Activated CD8-positive, alpha-beta memory T cell treated with anti-CD3 and anti-CD28 coated beads, Interleukin-2, amount 10 ng/mL, durations not matched to agents 7 days and 5 days (primary cell): ENCODE measurements at regions not wholly inside any gene's neighbourhood (a gene's known extent, or its start where the extent isn't known, plus 50 kb on each side); places are given as distances from the start of the nearest gene placed in this dataset.

ENCODE experiments used
- ATAC-seq: fragments of 150-1000 bp; cut with Tn5 transposase; one replicate; pipeline ENCODE4 v1.10.0; 2021; ENCODE audit warnings: moderate library complexity
- CTCF ChIA-PET: fragments of 350-600 bp; sonication (Branson Sonifier 250); formaldehyde crosslinking; loops from one replicate; lab custom pipeline; 2021; ENCODE audit warnings: antibody characterized with exemption; lab: Charles Lee
- DNase-seq: peaks from one replicate; pipeline ENCODE4 v3.0.0-alpha.2; 2020
- H3K27ac Mint-ChIP-seq: one replicate; pipeline ENCODE4 v1.8.0; 2021; ENCODE audit warnings: mild to moderate bottlenecking, mixed read lengths
- H3K27me3 Mint-ChIP-seq: one replicate; pipeline ENCODE4 v1.8.0; 2021; ENCODE audit warnings: mixed read lengths
- H3K36me3 Mint-ChIP-seq: one replicate; pipeline ENCODE4 v1.8.0; 2021; ENCODE audit warnings: mild to moderate bottlenecking, mixed read lengths
- H3K4me1 Mint-ChIP-seq: one replicate; pipeline ENCODE4 v1.8.0; 2021; ENCODE audit warnings: mixed read lengths
- H3K4me3 Mint-ChIP-seq: one replicate; pipeline ENCODE4 v1.8.0; 2021; ENCODE audit warnings: mild to moderate bottlenecking, moderate library complexity, mixed read lengths
- H3K9me3 Mint-ChIP-seq: one replicate; pipeline ENCODE4 v1.8.0; 2022; ENCODE audit warnings: low read depth, mixed read lengths

- no peaks in the 10 kb centered on the region for H3K4me1 Mint-ChIP-seq
- H3K27ac Mint-ChIP-seq: no peak overlapping the region
- H3K36me3 Mint-ChIP-seq: no peaks in the 10 kb centered on the region
- no peak for ATAC-seq
- H3K4me3 Mint-ChIP-seq: no peak overlapping the region
- H3K27me3 Mint-ChIP-seq: peaks cover 4% of the 10 kb centered on the region
- no peak for DNase-seq
- no peaks in the 10 kb centered on the region for H3K9me3 Mint-ChIP-seq
- CTCF ChIA-PET: no interaction called here
These were observed 459.2 kb downstream of the TSHZ3 start for GRCh38 chr19:30890033-30890432.

DNA sequence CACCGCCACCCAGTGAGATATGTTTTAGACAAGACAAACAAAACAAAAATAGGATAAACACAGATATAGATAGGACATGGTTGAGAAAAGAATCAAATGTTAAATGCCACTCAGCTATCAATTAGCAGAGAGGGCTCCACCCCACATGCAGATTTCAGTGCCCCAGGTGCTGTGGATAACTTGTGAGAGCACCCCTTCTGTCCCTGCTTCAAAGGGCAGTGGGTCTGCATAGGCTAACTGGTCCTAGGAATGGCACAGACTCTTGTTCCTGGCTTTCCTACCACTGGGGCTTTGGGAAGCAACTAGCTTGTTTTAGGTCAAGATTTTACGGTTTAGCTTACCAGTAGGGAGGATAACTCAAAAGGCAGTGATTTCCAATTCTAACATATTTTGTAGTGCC lies 460.3 kb downstream of the TSHZ3 start:
- Mint-ChIP-seq H3K9me3 (no peaks in the 10 kb centered on the region), H3K27ac (no peak overlapping the region), H3K4me1 (no peaks in the 10 kb centered on the region), H3K4me3 (no peak overlapping the region), H3K27me3 (peaks cover 4% of the 10 kb centered on the region), H3K36me3 (no peaks in the 10 kb centered on the region)
- no peak for DNase-seq
- no peak for ATAC-seq
- CTCF ChIA-PET: no interaction called here

- Mint-ChIP-seq H3K36me3 (no peaks in the 10 kb centered on the region), H3K4me3 (no peak overlapping the region), H3K4me1 (no peaks in the 10 kb centered on the region), H3K9me3 (no peaks in the 10 kb centered on the region), H3K27ac (no peak overlapping the region), H3K27me3 (peaks cover 4% of the 10 kb centered on the region)
- DNase-seq (no peak), ATAC-seq (no peak)
- CTCF ChIA-PET: no interaction called here
These were observed 462.2 kb downstream of the TSHZ3 start for GRCh38 chr19:30887042-30887441.

DNA sequence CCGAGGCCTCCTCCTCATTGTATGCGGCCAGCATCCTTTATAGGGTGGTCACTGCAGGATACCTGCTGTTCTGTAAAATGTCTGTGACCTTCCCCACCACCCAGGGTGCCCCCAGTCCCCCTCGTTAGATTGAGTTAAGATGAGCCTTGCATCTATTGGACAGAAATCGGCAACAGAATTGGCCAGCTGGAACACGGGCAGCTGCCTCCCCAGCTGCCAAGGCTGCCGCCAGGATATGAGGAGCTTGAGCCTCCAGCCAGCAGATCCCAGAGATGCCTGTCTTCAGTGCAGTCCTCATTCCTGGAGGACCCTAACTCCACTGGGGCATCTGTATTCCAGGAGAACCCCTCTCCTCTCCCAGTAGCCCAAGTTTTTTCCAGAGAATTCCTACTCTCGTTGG lies 463.0 kb downstream of the TSHZ3 start:
- H3K27ac Mint-ChIP-seq: no peak overlapping the region
- no peaks in the 10 kb centered on the region for H3K9me3 Mint-ChIP-seq
- H3K4me1 Mint-ChIP-seq: no peaks in the 10 kb centered on the region
- ATAC-seq (no peak), DNase-seq (no peak)
- peaks cover 4% of the 10 kb centered on the region for H3K27me3 Mint-ChIP-seq
- H3K4me3 Mint-ChIP-seq: no peak overlapping the region
- CTCF ChIA-PET: no interaction called here
- no peaks in the 10 kb centered on the region for H3K36me3 Mint-ChIP-seq

- Mint-ChIP-seq H3K4me3 (no peak overlapping the region), H3K36me3 (no peaks in the 10 kb centered on the region), H3K27ac (no peak overlapping the region), H3K9me3 (no peaks in the 10 kb centered on the region), H3K27me3 (no peaks in the 10 kb centered on the region), H3K4me1 (no peaks in the 10 kb centered on the region)
- no peak for DNase-seq
- ATAC-seq: no peak
- CTCF ChIA-PET: no interaction called here
These were observed 465.0 kb downstream of the TSHZ3 start for GRCh38 chr19:30884146-30884812.

DNA sequence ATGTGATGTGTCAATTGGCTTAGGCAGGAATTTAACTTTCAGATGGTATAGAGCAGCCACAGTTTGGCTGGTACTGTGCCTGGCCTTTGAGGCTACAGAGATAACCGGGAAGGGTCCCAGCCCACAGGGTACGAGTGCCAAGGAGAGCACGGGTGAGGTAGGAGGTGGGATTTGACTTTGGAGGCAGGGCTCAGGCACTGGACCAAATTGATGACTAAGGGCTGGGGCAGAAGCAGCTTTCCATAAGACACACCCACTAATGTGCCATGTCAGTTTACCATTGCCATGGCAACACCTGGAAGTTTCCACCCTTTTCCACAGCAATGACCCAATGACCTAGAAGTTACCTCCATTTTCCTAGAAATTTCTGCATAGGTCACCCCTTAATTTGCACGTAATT lies 466.2 kb downstream of the TSHZ3 start:
- ATAC-seq (no peak), DNase-seq (no peak)
- Mint-ChIP-seq H3K27ac (no peak overlapping the region), H3K27me3 (no peaks in the 10 kb centered on the region), H3K4me3 (no peak overlapping the region), H3K9me3 (no peaks in the 10 kb centered on the region), H3K36me3 (no peaks in the 10 kb centered on the region), H3K4me1 (no peaks in the 10 kb centered on the region)
- CTCF ChIA-PET: interaction anchor here (0.7 kb wide), 1 partner anchor 566 kb away, joined by 4 read pairs; no protein-coding TSS in a partner anchor

DNA sequence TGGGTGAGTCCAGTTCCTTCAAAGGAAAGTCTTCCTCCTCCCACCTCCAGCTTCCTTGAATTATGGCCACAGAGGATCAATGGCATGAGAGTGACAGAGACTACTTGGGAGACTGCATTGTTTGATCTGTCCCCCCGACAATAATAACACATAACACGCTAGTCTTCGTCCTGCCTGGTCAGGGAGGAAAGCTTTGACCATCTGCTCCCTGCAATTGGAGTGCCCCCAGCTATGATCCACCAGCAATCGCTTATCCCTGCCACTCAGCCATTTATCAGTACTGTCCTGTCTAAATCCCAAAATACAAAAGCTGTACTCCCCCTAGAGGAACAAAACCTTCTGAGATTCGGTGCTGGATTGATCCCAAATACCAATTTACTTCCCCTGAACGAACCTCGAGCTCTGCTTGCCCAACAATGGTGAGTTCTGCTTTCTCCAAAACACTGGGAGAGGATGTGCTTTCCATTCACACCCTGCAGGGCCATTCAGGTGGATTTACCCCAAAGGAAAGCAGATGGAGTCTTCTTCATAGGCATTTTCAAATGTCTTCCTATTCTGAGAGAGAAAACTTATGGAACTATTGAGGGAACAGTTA lies 466.7 kb downstream of the TSHZ3 start:
- H3K4me1 Mint-ChIP-seq: no peaks in the 10 kb centered on the region
- H3K4me3 Mint-ChIP-seq: no peak overlapping the region
- H3K9me3 Mint-ChIP-seq: no peaks in the 10 kb centered on the region
- DNase-seq (no peak), ATAC-seq (no peak)
- no peaks in the 10 kb centered on the region for H3K36me3 Mint-ChIP-seq
- no peak overlapping the region for H3K27ac Mint-ChIP-seq
- CTCF ChIA-PET: no interaction called here
- no peaks in the 10 kb centered on the region for H3K27me3 Mint-ChIP-seq

DNA sequence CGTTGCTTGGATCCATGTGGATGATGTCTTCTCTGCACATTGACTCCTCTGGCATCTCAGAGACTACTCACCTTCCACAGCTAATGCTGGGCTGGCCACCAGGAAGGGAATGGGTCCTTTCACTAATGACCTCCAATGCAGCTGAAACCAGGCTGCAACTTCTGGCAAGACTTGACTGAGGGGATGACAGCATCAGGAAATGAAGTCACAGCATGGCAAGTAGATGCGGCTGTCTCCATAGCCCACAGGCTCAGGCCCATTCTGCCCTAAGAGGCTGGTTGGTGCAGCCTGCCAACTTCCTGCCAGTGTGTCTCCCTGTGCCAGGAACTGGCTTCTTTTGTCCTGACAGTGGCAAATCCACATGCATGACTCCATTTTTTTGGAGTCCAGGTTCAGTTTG lies 467.3 kb downstream of the TSHZ3 start:
- Mint-ChIP-seq H3K27me3 (no peaks in the 10 kb centered on the region), H3K9me3 (no peaks in the 10 kb centered on the region), H3K36me3 (no peaks in the 10 kb centered on the region), H3K4me3 (no peak overlapping the region), H3K27ac (no peak overlapping the region), H3K4me1 (no peaks in the 10 kb centered on the region)
- ATAC-seq (no peak), DNase-seq (no peak)
- CTCF ChIA-PET: no interaction called here

DNA sequence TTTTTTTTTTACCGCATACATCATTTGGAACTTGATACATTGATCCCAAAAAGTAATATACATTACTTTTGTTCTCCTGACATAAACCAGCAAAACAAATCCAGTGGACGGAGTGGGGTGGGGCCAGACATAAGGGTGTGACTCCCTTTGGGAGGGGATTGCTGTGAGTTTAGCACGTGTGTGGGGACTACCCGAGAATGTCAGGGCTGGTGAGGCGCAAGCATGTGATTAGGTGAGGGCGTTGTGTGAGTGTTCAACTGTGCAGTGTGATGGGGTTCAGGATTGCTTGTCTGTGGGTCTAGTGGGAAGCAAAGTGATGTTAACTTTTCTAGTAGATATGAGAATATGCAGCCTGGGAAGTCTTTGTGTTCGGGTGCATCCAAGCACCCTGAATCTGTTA lies 468.0 kb downstream of the TSHZ3 start:
- CTCF ChIA-PET: no interaction called here
- no peak overlapping the region for H3K4me3 Mint-ChIP-seq
- no peaks in the 10 kb centered on the region for H3K36me3 Mint-ChIP-seq
- H3K27me3 Mint-ChIP-seq: no peaks in the 10 kb centered on the region
- no peaks in the 10 kb centered on the region for H3K4me1 Mint-ChIP-seq
- no peak overlapping the region for H3K27ac Mint-ChIP-seq
- no peaks in the 10 kb centered on the region for H3K9me3 Mint-ChIP-seq
- ATAC-seq: no peak
- DNase-seq: no peak

GRCh38 chr19:30880551-30880950 lies 468.7 kb downstream of the TSHZ3 start:
- H3K27me3 Mint-ChIP-seq: no peaks in the 10 kb centered on the region
- no peak for DNase-seq
- H3K9me3 Mint-ChIP-seq: no peaks in the 10 kb centered on the region
- no peaks in the 10 kb centered on the region for H3K36me3 Mint-ChIP-seq
- CTCF ChIA-PET: no interaction called here
- ATAC-seq: no peak
- H3K4me3 Mint-ChIP-seq: no peak overlapping the region
- no peaks in the 10 kb centered on the region for H3K4me1 Mint-ChIP-seq
- H3K27ac Mint-ChIP-seq: no peak overlapping the region

- CTCF ChIA-PET: no interaction called here
- Mint-ChIP-seq H3K36me3 (no peaks in the 10 kb centered on the region), H3K4me3 (no peak overlapping the region), H3K4me1 (no peaks in the 10 kb centered on the region), H3K27me3 (no peaks in the 10 kb centered on the region), H3K27ac (no peak overlapping the region), H3K9me3 (no peaks in the 10 kb centered on the region)
- ATAC-seq (no peak), DNase-seq (no peak)
These were observed 469.1 kb downstream of the TSHZ3 start for GRCh38 chr19:30880151-30880550.

DNA sequence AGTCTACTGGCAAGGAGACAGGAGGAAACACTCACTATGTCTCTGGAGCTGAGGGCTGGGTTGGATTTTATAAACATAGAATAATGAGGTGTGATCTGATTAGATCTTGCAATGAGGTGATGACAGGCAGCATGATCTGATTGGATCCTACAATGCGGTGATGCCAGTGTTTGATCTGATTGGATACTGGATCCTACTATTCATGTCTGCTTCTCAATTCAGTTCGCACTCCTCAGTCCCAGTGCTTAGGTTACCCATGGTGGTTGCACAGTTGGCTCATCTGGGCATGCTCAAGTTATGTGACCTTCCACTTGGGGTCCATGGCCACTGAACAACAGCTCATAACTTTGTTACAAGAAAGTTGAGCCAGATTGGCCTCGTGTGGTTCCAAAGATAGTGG lies 469.5 kb downstream of the TSHZ3 start:
- no peak for ATAC-seq
- Mint-ChIP-seq H3K4me3 (no peak overlapping the region), H3K27ac (no peak overlapping the region), H3K27me3 (no peaks in the 10 kb centered on the region), H3K36me3 (no peaks in the 10 kb centered on the region), H3K4me1 (no peaks in the 10 kb centered on the region), H3K9me3 (no peaks in the 10 kb centered on the region)
- no peak for DNase-seq
- CTCF ChIA-PET: no interaction called here

GRCh38 chr19:30879225-30879624 lies 470.0 kb downstream of the TSHZ3 start:
- Mint-ChIP-seq H3K9me3 (no peaks in the 10 kb centered on the region), H3K4me1 (no peaks in the 10 kb centered on the region), H3K36me3 (no peaks in the 10 kb centered on the region), H3K27ac (no peak overlapping the region), H3K27me3 (no peaks in the 10 kb centered on the region), H3K4me3 (no peak overlapping the region)
- ATAC-seq (no peak), DNase-seq (no peak)
- CTCF ChIA-PET: no interaction called here

DNA sequence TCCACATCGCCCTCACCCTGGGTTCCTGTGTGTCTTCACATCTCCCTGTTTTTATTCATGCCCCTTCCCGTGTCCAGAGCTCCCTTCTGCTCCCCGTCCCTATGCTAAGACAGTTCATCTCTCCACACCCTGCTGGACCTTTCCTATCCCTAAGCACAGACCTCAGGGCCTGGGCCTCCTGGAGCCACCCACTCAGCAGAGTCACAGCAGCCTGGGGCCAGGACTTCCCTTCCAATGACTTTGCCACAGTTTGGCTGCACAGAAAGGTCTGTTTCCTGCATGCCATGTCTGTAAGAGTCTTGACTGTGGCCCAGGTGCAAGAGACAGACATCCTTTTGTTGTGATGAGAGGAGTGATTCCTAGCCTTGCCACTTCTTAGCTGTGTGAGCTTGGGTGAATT lies 470.7 kb downstream of the TSHZ3 start:
- H3K36me3 Mint-ChIP-seq: no peaks in the 10 kb centered on the region
- H3K27ac Mint-ChIP-seq: no peak overlapping the region
- H3K27me3 Mint-ChIP-seq: no peaks in the 10 kb centered on the region
- no peaks in the 10 kb centered on the region for H3K9me3 Mint-ChIP-seq
- ATAC-seq (no peak), DNase-seq (no peak)
- no peak overlapping the region for H3K4me3 Mint-ChIP-seq
- no peaks in the 10 kb centered on the region for H3K4me1 Mint-ChIP-seq
- CTCF ChIA-PET: no interaction called here
